Neuronal stem cell (in vitro differentiated cells): ENCODE measurements at regions not wholly inside any gene's neighbourhood (a gene's known extent, or its start where the extent isn't known, plus 50 kb on each side); places are given as distances from the start of the nearest gene placed in this dataset.
A peak's percentile ranks its signal among the peaks of the same experiment; 100 is the strongest.
"Not testable (repeated sequence)": the region's sequence is repeated elsewhere in the genome, so short reads cannot be mapped to it uniquely, and the experiment has no call there.

Experiments
- DNase-seq: peaks from one replicate; pipeline ENCODE4 v3.0.0-alpha.2; 2013; ENCODE audit warnings: low spot score
- H2AFZ ChIP-seq: one replicate; pipeline ENCODE4 v1.6.1; 2013; ENCODE audit warnings: mild to moderate bottlenecking, low read length, inconsistent platforms
- H2AK5ac ChIP-seq: 2 replicates; pipeline ENCODE4 v1.6.1; 2013; ENCODE audit warnings: low read depth, mild to moderate bottlenecking, inconsistent platforms, low read length, moderate library complexity, mixed read lengths
- H2BK120ac ChIP-seq: 2 replicates; pipeline ENCODE4 v1.6.1; 2013; ENCODE audit warnings: low read depth, mild to moderate bottlenecking, inconsistent platforms, low read length, moderate library complexity, mixed read lengths
- H2BK12ac ChIP-seq: one replicate; pipeline ENCODE4 v1.6.1; 2013; ENCODE audit warnings: low read length, inconsistent platforms
- H2BK15ac ChIP-seq: 2 replicates; pipeline ENCODE4 v1.6.1; 2013; ENCODE audit warnings: mild to moderate bottlenecking, low read length, inconsistent platforms, mixed read lengths
- H2BK5ac ChIP-seq: one replicate; pipeline ENCODE4 v1.6.1; 2013; ENCODE audit warnings: inconsistent platforms, mild to moderate bottlenecking, low read length, moderate library complexity
- H3K14ac ChIP-seq: one replicate; pipeline ENCODE4 v1.6.1; 2013; ENCODE audit warnings: low read length, inconsistent platforms
- H3K18ac ChIP-seq: 2 replicates; pipeline ENCODE4 v1.6.1; 2013; ENCODE audit warnings: low read length, inconsistent platforms
- H3K23ac ChIP-seq: 2 replicates; pipeline ENCODE4 v1.6.1; 2013; ENCODE audit warnings: low read depth, mild to moderate bottlenecking, mixed read lengths, low read length, inconsistent platforms; ENCODE audit not compliant: poor library complexity
- H3K27ac ChIP-seq: replicated peaks from 3 replicates; pipeline ENCODE4 v1.5.1; 2013; ENCODE audit warnings: low read length, inconsistent platforms
- H3K27me3 ChIP-seq, 3 experiments: 2 replicates each; pipeline ENCODE4 v1.6.1; 2013; ENCODE audit warnings: low read length in 3 of 3, mild to moderate bottlenecking in 2 of 3, inconsistent platforms in 1 of 3, low read depth in 1 of 3, mixed read lengths in 1 of 3, moderate library complexity in 1 of 3; ENCODE audit not compliant: control insufficient read depth in 3 of 3, insufficient read depth in 3 of 3
- H3K36me3 ChIP-seq, 2 donors: replicated peaks in 1 of 2; 2 replicates each; pipeline ENCODE4 v1.6.1; 2013; ENCODE audit warnings: low read length in 2 of 2; ENCODE audit not compliant: control insufficient read depth in 2 of 2, insufficient read depth in 2 of 2
- H3K4ac ChIP-seq: 2 replicates; pipeline ENCODE4 v1.6.1; 2013; ENCODE audit warnings: inconsistent platforms, mild to moderate bottlenecking, low read length, moderate library complexity
- H3K4me1 ChIP-seq, 2 donors: 1 replicate in 1 of 2; 2 replicates in 1 of 2; pipeline ENCODE4 v1.6.1; 2013; ENCODE audit warnings: low read length in 2 of 2, low read depth in 1 of 2; ENCODE audit not compliant: control insufficient read depth in 2 of 2, insufficient read depth in 1 of 2
- H3K4me2 ChIP-seq: one replicate; pipeline ENCODE4 v1.6.1; 2013; ENCODE audit warnings: mild to moderate bottlenecking, low read length, inconsistent platforms; ENCODE audit not compliant: insufficient read depth, poor library complexity, severe bottlenecking
- H3K4me3 ChIP-seq, 2 donors: 2 replicates each; pipeline ENCODE4 v1.5.1; 2013; ENCODE audit warnings: low read length in 2 of 2, mild to moderate bottlenecking in 2 of 2, inconsistent platforms in 1 of 2, moderate library complexity in 1 of 2
- H3K79me1 ChIP-seq: one replicate; pipeline ENCODE4 v1.6.1; 2013; ENCODE audit warnings: low read depth, mild to moderate bottlenecking, inconsistent platforms, low read length, moderate library complexity
- H3K9ac ChIP-seq: one replicate; pipeline ENCODE4 v1.6.1; 2013; ENCODE audit warnings: mild to moderate bottlenecking, low read depth, low read length, inconsistent platforms; ENCODE audit not compliant: poor library complexity
- H3K9me3 ChIP-seq, 2 donors: replicated peaks in 1 of 2; 2 replicates each; pipeline versions ENCODE3 to v1.6.1; 2013; ENCODE audit warnings: low read length in 2 of 2, mild to moderate bottlenecking in 2 of 2, inconsistent platforms in 1 of 2, low read depth in 1 of 2, mixed read lengths in 1 of 2, moderate library complexity in 1 of 2; ENCODE audit not compliant: control insufficient read depth in 2 of 2, insufficient read depth in 1 of 2
- H4K8ac ChIP-seq: one replicate; pipeline ENCODE4 v1.6.1; 2013; ENCODE audit warnings: low read depth, mild to moderate bottlenecking, inconsistent platforms, low read length, moderate library complexity
- H4K91ac ChIP-seq: one replicate; pipeline ENCODE4 v1.6.1; 2013; ENCODE audit warnings: low read length, low read depth, mild to moderate bottlenecking, inconsistent platforms; ENCODE audit not compliant: poor library complexity
- WGBS, 2 donors: extraction: QIAGEN DNeasy Blood & Tissue Kit; methylation state at CpG; one replicate each; pipeline ENCODE4 v1.1.7; 2013; ENCODE audit warnings: missing lambda C conversion rate in 2 of 2, mixed read lengths in 1 of 2; ENCODE audit not compliant: insufficient read length in 2 of 2, insufficient replicate concordance in 1 of 2; ENCODE audit errors: extremely low coverage in 2 of 2; 5-methylcytosine and 5-hydroxymethylcytosine counted together

GRCh38 chr1:120941066-120941465 is 51.5 kb downstream of the PPIAL4A start:
- H3K23ac ChIP-seq, H3K9me3 ChIP-seq, H2AFZ ChIP-seq, H2BK120ac ChIP-seq, H3K27ac ChIP-seq, DNase-seq, H3K27me3 ChIP-seq, H3K14ac ChIP-seq, H2BK15ac ChIP-seq, H3K18ac ChIP-seq, H3K79me1 ChIP-seq, H4K8ac ChIP-seq, H3K36me3 ChIP-seq, H4K91ac ChIP-seq, H2AK5ac ChIP-seq, H2BK12ac ChIP-seq, H3K4ac ChIP-seq, H3K4me2 ChIP-seq, H3K9ac ChIP-seq, H3K4me1 ChIP-seq, H3K4me3 ChIP-seq, H2BK5ac ChIP-seq: not testable (repeated sequence)
- WGBS, 2 donors = no CpG with 5 or more reads among the region's 6 CpGs

GRCh38 chr1:120941836-120942217 is 52.3 kb downstream of the PPIAL4A start:
- H3K4me2 ChIP-seq = peak overlapping the region; percentile 64
- H3K27ac ChIP-seq, H4K91ac ChIP-seq: not testable (repeated sequence)

GRCh38 chr1:120942218-120942944 is 52.8 kb downstream of the PPIAL4A start:
- H3K4ac ChIP-seq, H2BK12ac ChIP-seq, H4K8ac ChIP-seq, H3K27me3 ChIP-seq, H3K4me1 ChIP-seq, H2AK5ac ChIP-seq, H3K9me3 ChIP-seq, H3K36me3 ChIP-seq, H3K79me1 ChIP-seq, H2BK120ac ChIP-seq, H2BK15ac ChIP-seq: not testable (repeated sequence)
- Histone ChIP-seq H3K14ac (peak overlapping the region; percentile 75), H3K4me2 (peak overlapping the region; percentile 64), H3K23ac (peak overlapping the region; percentile 89), H2AFZ (peak overlapping the region; percentile 79), H4K91ac (peak overlapping the region; percentile 79), H3K18ac (peak overlapping the region; percentile 94), H3K4me3 (peak overlapping the region; percentile 39 to 74), H3K9ac (peak overlapping the region; percentile 86), H3K27ac (peak overlapping the region; percentile 75), H2BK5ac (peak overlapping the region; percentile 82)
- DNase-seq = peak; percentile 33
- no CpG with 5 or more reads among the region's 34 CpGs for WGBS, 2 donors

More at GRCh38 chr1:120941836-120942217, 52.3 kb downstream of the PPIAL4A start:
- Histone ChIP-seq H3K4me3 (peak overlapping the region; percentile 39 to 64), H2AFZ (peak overlapping the region; percentile 79)
- H3K9ac ChIP-seq, H3K18ac ChIP-seq, H2AK5ac ChIP-seq, H3K9me3 ChIP-seq, H4K8ac ChIP-seq, H3K4ac ChIP-seq, H2BK15ac ChIP-seq, H2BK12ac ChIP-seq, H3K27me3 ChIP-seq, H2BK120ac ChIP-seq, H2BK5ac ChIP-seq, DNase-seq, H3K79me1 ChIP-seq, H3K23ac ChIP-seq, H3K4me1 ChIP-seq, H3K36me3 ChIP-seq, H3K14ac ChIP-seq: not testable (repeated sequence)
- no CpG with 5 or more reads among the region's 12 CpGs for WGBS, 2 donors

GRCh38 chr1:120942945-120943319 is 53.4 kb downstream of the PPIAL4A start:
- not testable (repeated sequence) for H3K9me3 ChIP-seq, H3K27ac ChIP-seq, H3K9ac ChIP-seq, H2AFZ ChIP-seq, H4K91ac ChIP-seq, H2BK12ac ChIP-seq, H2BK120ac ChIP-seq, H4K8ac ChIP-seq, H3K14ac ChIP-seq, H3K4me1 ChIP-seq, H3K4me3 ChIP-seq, H3K79me1 ChIP-seq, H2AK5ac ChIP-seq, H3K23ac ChIP-seq, H3K18ac ChIP-seq, H2BK5ac ChIP-seq, H3K4me2 ChIP-seq, DNase-seq, H3K27me3 ChIP-seq, H2BK15ac ChIP-seq, H3K4ac ChIP-seq, H3K36me3 ChIP-seq
- no CpG with 5 or more reads among the region's 9 CpGs for WGBS, 2 donors
